T-helper 17 cell (primary cell): ENCODE measurements at regions not wholly inside any gene's neighbourhood (a gene's known extent, or its start where the extent isn't known, plus 50 kb on each side); places are given as distances from the start of the nearest gene placed in this dataset.
"Not testable (repeated sequence)": the region's sequence is repeated elsewhere in the genome, so short reads cannot be mapped to it uniquely, and the experiment has no call there.

Source experiments
- ATAC-seq: fragments of 150-1000 bp; cut with Tn5 transposase; 2 replicates; pipeline ENCODE4 v1.10.0; 2021; ENCODE audit warnings: mild to moderate bottlenecking, moderate library complexity
- DNase-seq, 3 donors: peaks; one replicate each; pipeline versions ENCODE4 v3.0.0 to v3.0.0-alpha.2; 2020 to 2021
- H3K9me3 ChIP-seq: one replicate; pipeline ENCODE4 v1.7.0; 2013; ENCODE audit warnings: low read length, mild to moderate bottlenecking; ENCODE audit not compliant: control insufficient read depth, poor library complexity, severe bottlenecking
- H3K27ac Mint-ChIP-seq: one replicate; pipeline ENCODE4 v1.8.0; 2022; ENCODE audit warnings: mild to moderate bottlenecking, moderate library complexity, mixed read lengths
- H3K27me3 Mint-ChIP-seq: one replicate; pipeline ENCODE4 v1.8.0; 2022; ENCODE audit warnings: mixed read lengths
- H3K36me3 Mint-ChIP-seq: one replicate; pipeline ENCODE4 v1.8.0; 2022; ENCODE audit warnings: low read depth, mixed read lengths
- H3K4me1 Mint-ChIP-seq: one replicate; pipeline ENCODE4 v1.8.0; 2022; ENCODE audit warnings: mild to moderate bottlenecking, mixed read lengths
- H3K4me3 Mint-ChIP-seq: one replicate; pipeline ENCODE4 v1.8.0; 2022; ENCODE audit warnings: mild to moderate bottlenecking, moderate library complexity, mixed read lengths

GRCh38 chrX:115840729-115841409, 279.9 kb downstream of the PLS3 start:
- not testable (repeated sequence) for H3K36me3 Mint-ChIP-seq, H3K27ac Mint-ChIP-seq

GRCh38 chrX:115850986-115851385, 290.0 kb downstream of the PLS3 start:
- H3K9me3 ChIP-seq, ATAC-seq, H3K27ac Mint-ChIP-seq, H3K4me1 Mint-ChIP-seq, H3K4me3 Mint-ChIP-seq, DNase-seq, H3K27me3 Mint-ChIP-seq, H3K36me3 Mint-ChIP-seq: not testable (repeated sequence)

More at GRCh38 chrX:115840729-115841409, 279.9 kb downstream of the PLS3 start:
- not testable (repeated sequence) for H3K4me1 Mint-ChIP-seq, DNase-seq, H3K4me3 Mint-ChIP-seq, ATAC-seq, H3K9me3 ChIP-seq, H3K27me3 Mint-ChIP-seq

GRCh38 chrX:115853260-115853659, 292.3 kb downstream of the PLS3 start:
- ATAC-seq, H3K27me3 Mint-ChIP-seq: not testable (repeated sequence)
- peak in 1 of 3 donors; percentile 6 for DNase-seq

GRCh38 chrX:115881170-115881569, 289.4 kb upstream of the AGTR2 start:
- ATAC-seq, H3K4me3 Mint-ChIP-seq, H3K9me3 ChIP-seq, DNase-seq, H3K27me3 Mint-ChIP-seq, H3K4me1 Mint-ChIP-seq, H3K27ac Mint-ChIP-seq, H3K36me3 Mint-ChIP-seq: not testable (repeated sequence)

More at GRCh38 chrX:115853260-115853659, 292.3 kb downstream of the PLS3 start:
- not testable (repeated sequence) for H3K36me3 Mint-ChIP-seq, H3K27ac Mint-ChIP-seq, H3K4me1 Mint-ChIP-seq, H3K4me3 Mint-ChIP-seq, H3K9me3 ChIP-seq

- not testable (repeated sequence) for ATAC-seq, DNase-seq, H3K27me3 Mint-ChIP-seq, H3K4me3 Mint-ChIP-seq, H3K4me1 Mint-ChIP-seq, H3K9me3 ChIP-seq, H3K36me3 Mint-ChIP-seq, H3K27ac Mint-ChIP-seq
Observed at GRCh38 chrX:115884121-115884520, 286.4 kb upstream of the AGTR2 start.

- not testable (repeated sequence) for H3K36me3 Mint-ChIP-seq, H3K4me3 Mint-ChIP-seq, H3K27me3 Mint-ChIP-seq, ATAC-seq, DNase-seq, H3K9me3 ChIP-seq, H3K4me1 Mint-ChIP-seq, H3K27ac Mint-ChIP-seq
Observed at GRCh38 chrX:115888041-115888440, 282.5 kb upstream of the AGTR2 start.

- not testable (repeated sequence) for H3K4me1 Mint-ChIP-seq, H3K27ac Mint-ChIP-seq, H3K4me3 Mint-ChIP-seq, H3K27me3 Mint-ChIP-seq, ATAC-seq, DNase-seq, H3K9me3 ChIP-seq, H3K36me3 Mint-ChIP-seq
Observed at GRCh38 chrX:115888519-115888918, 282.0 kb upstream of the AGTR2 start.

GRCh38 chrX:115889121-115889890, 281.2 kb upstream of the AGTR2 start:
- Mint-ChIP-seq H3K4me3 (no peak overlapping the region), H3K36me3 (no peaks in the 10 kb centered on the region), H3K27me3 (no peaks in the 10 kb centered on the region), H3K27ac (no peak overlapping the region), H3K4me1 (no peaks in the 10 kb centered on the region)
- no peak for DNase-seq
- ATAC-seq = no peak
- H3K9me3 ChIP-seq = no peaks in the 10 kb centered on the region

- DNase-seq (no peak), ATAC-seq (no peak)
- no peaks in the 10 kb centered on the region for H3K4me1 Mint-ChIP-seq
- H3K36me3 Mint-ChIP-seq = no peaks in the 10 kb centered on the region
- H3K27ac Mint-ChIP-seq = no peak overlapping the region
- H3K27me3 Mint-ChIP-seq = no peaks in the 10 kb centered on the region
- no peak overlapping the region for H3K4me3 Mint-ChIP-seq
- no peaks in the 10 kb centered on the region for H3K9me3 ChIP-seq
Observed at GRCh38 chrX:115892056-115892708, 278.4 kb upstream of the AGTR2 start.

GRCh38 chrX:115892787-115893671, 277.5 kb upstream of the AGTR2 start:
- Mint-ChIP-seq H3K27me3 (no peaks in the 10 kb centered on the region), H3K4me3 (no peak overlapping the region), H3K4me1 (no peaks in the 10 kb centered on the region), H3K27ac (no peak overlapping the region), H3K36me3 (no peaks in the 10 kb centered on the region)
- ATAC-seq (no peak), DNase-seq (no peak)
- H3K9me3 ChIP-seq = no peaks in the 10 kb centered on the region

GRCh38 chrX:115894087-115894486, 276.5 kb upstream of the AGTR2 start:
- H3K27me3 Mint-ChIP-seq = no peaks in the 10 kb centered on the region
- no peak overlapping the region for H3K4me3 Mint-ChIP-seq
- ATAC-seq (no peak), DNase-seq (no peak)
- no peaks in the 10 kb centered on the region for H3K4me1 Mint-ChIP-seq
- H3K9me3 ChIP-seq = no peaks in the 10 kb centered on the region
- no peaks in the 10 kb centered on the region for H3K36me3 Mint-ChIP-seq
- no peak overlapping the region for H3K27ac Mint-ChIP-seq

- Mint-ChIP-seq H3K4me1 (no peaks in the 10 kb centered on the region), H3K36me3 (no peaks in the 10 kb centered on the region), H3K4me3 (no peak overlapping the region), H3K27ac (no peak overlapping the region), H3K27me3 (no peaks in the 10 kb centered on the region)
- DNase-seq (no peak), ATAC-seq (no peak)
- H3K9me3 ChIP-seq = no peaks in the 10 kb centered on the region
Observed at GRCh38 chrX:115895678-115896329, 274.7 kb upstream of the AGTR2 start.
